LNCaP clone FGC (cell line): ENCODE measurements at regions not wholly inside any gene's neighbourhood (a gene's known extent, or its start where the extent isn't known, plus 50 kb on each side); places are given as distances from the start of the nearest gene placed in this dataset.

Experiments used
- DNase-seq: peaks from one replicate; pipeline ENCODE4 v3.0.0-alpha.2; 2011; ENCODE audit warnings: low read depth
- H3K4me3 ChIP-seq: 2 replicates; pipeline ENCODE4 v1.5.1; 2011; ENCODE audit warnings: mild to moderate bottlenecking, low read depth, low read length, control low read depth
- CTCF ChIP-seq: IDR thresholded peaks from 2 replicates; pipeline ENCODE4 v1.5.1; 2012; ENCODE audit warnings: mild to moderate bottlenecking; ENCODE audit not compliant: control insufficient read depth, insufficient read depth; ENCODE audit errors: extremely low read depth

DNA sequence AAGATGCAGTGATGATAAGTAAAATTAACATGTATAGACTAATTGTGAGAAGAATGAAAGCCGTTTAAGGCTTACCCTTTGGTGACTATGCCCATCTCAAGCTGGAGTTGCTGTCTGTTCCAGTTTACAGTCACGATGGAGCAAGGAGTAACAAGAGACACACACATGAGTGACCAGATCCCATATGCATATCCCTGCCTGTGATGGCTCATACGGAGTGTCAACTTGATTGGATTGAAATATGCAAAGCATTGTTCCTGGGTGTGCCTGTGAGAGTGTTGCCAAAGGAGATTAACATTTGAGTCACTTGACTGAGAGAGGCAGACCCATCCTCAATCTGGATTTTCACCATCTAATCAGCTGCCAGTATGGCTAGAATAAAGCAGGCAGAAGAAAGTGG lies 786.8 kb downstream of the FAM181B start:
- no peak for DNase-seq
- TF ChIP-seq CTCF: no peak
- H3K4me3 ChIP-seq: no peak overlapping the region

DNA sequence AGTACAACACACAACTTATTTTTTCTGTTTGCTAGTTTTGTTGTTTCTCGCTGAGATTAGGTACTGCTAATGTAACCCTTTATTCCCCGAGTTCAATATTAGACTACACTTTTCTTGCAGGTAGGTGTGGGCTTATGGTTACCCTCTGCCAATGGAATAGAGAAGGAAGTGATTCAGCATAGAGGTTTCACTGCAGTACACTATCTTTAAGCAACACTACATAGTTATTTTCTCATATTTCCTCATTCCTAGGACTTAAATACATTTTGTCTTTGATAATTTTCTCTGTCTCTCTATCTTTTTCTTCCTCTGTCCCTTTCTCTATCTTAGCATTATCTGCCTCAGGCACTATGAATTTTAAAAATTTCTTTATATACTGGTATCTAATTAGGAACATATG lies 791.0 kb downstream of the FAM181B start:
- TF ChIP-seq CTCF: no peak
- H3K4me3 ChIP-seq: no peak overlapping the region
- DNase-seq: no peak

GRCh38 chr11:81941998-81942397 lies 791.7 kb downstream of the FAM181B start:
- no peak overlapping the region for H3K4me3 ChIP-seq
- no peak for TF ChIP-seq CTCF
- DNase-seq: no peak

GRCh38 chr11:81932303-81932702 lies 801.4 kb downstream of the FAM181B start:
- no peak for TF ChIP-seq CTCF
- no peak overlapping the region for H3K4me3 ChIP-seq

DNA sequence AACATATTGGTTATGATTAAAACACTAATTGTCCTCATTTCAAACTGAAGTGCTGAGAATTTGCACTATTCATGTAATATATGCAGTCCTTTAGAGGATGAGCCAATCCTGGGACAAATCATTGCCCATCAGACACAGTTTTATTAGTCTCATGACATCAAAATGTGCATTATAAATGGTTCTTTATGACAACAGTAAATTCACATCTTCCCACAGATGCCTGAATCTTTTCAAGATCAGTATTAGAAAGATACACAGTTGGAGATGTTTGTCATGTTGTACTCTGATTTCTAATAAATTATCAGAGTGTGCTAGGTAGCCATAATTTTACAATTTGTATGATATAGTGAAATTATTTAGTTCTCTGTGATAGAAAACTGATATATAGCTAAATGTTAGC lies 813.5 kb downstream of the FAM181B start:
- DNase-seq: no peak
- TF ChIP-seq CTCF: no peak
- H3K4me3 ChIP-seq: no peak overlapping the region

More at GRCh38 chr11:81932303-81932702, 801.4 kb downstream of the FAM181B start:
- DNase-seq: no peak

DNA sequence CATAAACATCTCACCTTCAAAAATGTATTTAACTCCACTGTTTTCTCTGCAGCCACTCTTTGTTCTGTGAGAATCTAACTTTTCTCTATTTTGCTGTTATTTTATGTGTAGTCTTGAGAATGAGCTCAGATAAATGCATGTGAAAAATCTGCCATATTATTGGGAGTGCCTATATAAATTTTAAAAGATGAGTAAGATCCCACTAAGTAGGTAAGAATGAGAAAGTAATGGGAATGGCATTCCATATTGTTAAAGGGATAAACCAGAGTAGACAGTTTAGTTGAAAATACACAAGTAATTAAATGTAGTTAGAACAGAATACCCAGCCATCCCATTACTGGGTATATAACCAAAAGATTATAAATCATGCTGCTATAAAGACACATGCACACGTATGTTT lies 817.2 kb downstream of the FAM181B start:
- TF ChIP-seq CTCF: no peak
- no peak for DNase-seq
- H3K4me3 ChIP-seq: no peak overlapping the region

- DNase-seq: no peak
- no peak overlapping the region for H3K4me3 ChIP-seq
- no peak for TF ChIP-seq CTCF
Observed at GRCh38 chr11:81915045-81915444, 818.6 kb downstream of the FAM181B start.
